ENCODE measurements at regions not wholly inside any gene's neighbourhood (a gene's known extent, or its start where the extent isn't known, plus 50 kb on each side); places are given as distances from the start of the nearest gene placed in this dataset.

DNA sequence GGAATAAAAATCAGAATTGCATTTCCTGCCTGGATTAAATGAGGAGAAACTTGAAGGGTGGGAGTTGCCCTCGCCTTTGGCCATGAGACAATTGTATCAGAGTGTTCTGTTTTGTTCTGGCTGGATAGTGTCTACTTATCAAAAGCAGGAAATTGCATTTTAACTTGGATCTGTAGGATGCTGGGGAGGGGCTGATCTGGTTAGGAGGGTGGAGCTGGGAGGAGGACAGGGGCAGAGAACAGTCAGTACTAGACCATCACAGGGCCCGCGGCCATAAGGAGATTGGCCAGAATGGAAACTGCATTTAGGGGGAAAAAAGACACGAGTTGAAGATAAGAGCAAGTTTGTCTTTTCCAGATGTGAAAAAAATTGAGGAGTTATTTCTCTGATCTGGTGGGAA lies 199.1 kb upstream of the POU3F3 start:
- no peak for DNase-seq

DNA sequence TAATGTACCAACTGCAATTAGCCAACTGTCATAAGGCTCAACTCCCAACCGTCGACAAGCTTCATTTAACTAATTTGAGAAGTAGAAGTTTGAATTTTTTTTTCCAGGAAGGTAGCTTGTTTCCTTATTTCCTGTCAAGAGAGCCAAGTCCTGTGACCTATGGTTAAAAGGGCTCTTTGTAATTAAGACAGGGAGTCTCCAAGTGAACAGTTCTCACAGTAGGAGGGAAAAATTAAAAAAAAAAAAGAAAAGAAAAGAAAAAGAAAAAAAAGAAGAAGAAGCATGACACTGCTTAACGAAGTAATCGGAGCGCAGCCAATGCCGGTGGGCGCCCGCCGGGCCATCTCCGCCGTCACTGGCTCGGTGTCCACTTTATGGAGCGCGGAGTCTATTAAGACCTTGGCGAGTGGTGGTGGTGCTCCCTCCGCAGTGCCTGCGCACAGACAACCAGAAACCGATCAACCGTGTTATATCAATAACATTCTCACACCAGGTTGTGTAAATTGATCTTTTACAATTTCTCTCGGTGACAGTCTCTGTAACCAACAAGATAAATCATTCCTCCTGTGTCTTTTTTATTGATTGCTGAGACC lies 197.2 kb upstream of the POU3F3 start:
- no peak for DNase-seq

DNA sequence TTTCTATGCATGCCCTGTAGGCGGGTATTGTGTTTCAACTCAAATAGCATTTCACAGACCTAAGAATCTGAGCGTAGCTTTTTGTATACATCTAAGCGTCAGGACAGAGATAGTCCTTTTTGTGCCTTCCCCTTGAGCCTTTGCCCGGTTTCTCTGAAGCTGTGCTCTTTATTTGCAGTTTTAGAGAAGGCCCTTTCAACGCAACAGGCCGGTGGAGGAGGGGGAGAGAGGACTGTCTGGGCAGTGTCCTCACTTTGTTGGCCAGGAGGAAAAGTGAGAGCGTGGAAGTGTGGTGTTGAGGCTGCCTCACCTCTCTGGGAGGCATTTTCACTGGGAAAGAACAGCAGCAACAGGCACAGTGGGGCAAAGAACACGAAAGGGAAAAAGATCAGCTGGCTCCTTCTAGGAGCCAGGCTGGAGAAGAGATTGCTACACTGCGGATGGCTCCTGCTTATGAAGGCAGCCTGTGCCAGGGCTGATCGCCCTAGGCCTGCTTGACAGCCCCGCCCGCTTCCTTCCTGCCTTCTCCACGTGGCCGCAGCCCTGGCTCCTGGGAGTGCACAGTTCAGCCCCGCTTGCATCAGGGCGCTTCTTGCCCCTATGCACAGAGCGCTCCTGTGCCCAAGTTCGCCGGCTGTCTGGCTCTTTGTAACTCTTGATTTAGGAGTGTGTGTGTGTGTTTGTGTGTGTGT lies 195.6 kb upstream of the POU3F3 start:
- peak; percentile 39 for DNase-seq

DNA sequence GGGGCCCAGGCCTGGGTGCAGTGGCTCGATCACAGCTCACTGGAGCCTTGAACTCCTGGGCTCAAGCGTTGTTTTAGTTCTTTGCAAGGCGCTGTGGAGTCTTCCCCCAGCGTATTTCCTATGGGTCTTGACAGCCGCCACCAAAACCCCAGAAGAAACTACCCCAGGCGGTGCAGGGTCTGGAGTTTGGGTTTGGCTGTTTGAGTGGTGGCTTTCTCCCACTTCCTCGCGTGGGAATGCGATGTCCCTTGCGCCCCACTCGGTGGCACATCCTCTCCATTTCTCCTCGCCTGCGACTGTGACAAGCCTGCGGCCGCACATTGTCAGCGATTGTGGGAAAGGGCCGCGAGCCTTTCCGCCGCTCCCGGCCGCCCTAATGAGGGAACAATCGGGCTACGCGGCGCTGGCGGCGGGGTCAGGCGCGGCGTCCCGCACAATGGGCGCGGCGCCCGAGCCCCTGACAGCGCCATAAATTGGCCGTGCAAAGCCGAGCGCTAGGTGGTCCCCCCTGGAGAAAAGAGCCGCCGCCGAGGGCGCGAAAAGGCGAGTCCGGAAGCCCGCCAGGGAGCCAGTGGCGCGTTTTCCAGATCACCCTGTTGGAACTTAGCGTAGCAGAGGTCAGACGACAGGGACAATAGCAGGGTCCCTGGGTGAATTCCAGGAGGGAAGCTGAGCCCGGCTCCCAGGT lies 194.9 kb upstream of the POU3F3 start:
- peak; percentile 59 for DNase-seq

DNA sequence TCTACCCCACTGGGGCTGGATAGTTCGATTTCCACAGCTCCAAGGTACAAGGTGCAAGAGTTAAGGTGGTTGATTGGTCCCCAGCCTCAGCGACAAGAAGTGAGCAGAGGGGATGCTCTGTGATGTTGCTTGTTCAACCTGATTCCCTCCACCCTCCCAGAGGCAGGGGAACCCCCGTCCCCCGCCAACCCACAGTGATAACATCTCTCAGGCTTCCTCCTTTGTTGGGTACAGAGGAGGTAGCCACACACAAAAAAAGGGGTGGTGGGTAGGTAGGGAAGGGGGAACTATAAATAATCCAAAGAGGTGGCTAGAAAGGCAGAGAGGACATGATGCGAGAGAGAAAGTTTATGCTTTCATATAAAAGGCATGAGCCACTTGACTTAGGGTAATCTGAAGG lies 192.9 kb upstream of the POU3F3 start:
- DNase-seq, result no peak

DNA sequence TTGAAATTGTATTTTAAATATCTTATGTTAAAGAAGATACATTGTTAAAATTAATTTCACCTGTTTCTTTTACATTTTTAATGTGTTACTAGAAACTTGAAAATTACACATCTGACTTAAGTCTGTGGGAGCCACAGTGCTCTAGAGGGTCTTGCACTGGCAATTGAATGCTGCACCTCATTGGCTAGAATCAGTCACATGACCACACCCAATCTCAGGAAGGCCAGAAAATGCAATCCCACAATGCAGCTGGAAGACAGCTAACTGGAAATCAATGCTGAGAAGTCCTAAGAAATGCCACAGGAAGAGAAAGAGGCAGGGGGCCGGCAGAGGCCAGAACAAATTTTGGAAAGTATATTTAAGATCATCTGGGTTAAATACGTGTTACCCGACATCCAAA lies 189.2 kb upstream of the POU3F3 start:
- no peak for DNase-seq

DNA sequence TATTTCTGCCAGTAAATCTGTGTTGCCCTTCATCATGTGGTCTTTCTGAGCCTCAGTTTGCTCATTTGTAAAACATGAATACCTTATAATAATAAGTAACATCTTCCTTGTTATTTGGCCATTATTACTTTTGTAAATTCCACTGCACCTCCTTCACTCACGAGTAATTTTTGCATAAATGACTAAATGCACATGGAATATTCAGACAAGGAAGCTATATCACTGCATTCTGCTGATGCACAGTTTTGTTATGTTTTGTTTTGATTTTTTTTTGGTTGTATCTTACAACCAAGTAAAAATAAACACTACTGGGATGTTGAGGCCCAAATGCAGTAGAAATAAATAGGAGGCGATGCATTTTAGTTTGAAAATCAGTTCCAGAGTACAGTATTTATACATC lies 185.3 kb upstream of the POU3F3 start:
- no peak for DNase-seq

DNA sequence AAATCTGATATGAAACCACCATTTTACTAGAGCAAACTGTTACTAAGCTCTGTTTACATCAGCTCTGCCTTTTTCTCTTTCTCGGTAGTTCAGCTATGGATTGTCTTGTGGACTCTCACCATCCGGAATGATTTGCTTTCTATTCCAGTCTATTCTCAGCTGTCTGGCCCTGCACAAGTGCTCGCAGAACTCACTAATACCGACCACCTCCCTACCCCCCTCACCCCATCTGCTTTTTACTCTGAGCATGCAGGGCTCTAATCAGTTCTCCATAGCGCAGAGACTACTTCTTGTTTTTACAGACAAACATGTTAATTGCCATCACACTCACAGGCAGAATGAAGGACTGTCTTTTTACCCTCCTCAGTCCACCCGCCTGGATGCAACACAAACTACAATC lies 180.7 kb upstream of the POU3F3 start:
- DNase-seq, result no peak

DNA sequence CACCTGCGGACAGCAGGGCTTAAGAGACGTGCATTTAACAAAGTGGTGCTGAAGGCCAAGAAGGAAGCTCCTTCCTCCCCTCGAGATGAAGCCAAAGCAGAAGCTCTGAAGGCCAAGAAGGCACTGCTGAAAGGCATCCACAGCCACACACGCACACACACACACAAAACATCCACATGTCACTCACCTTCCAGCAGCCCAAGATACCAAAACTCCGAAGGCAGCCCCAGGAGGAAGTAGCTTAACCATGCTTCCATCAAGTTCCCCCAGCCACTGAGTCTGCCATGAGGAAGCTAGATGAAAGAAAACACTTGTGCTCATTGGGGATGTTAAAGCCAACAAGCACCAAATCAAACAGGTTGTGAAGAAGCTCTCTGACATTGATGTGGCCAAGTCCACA lies 175.7 kb upstream of the POU3F3 start:
- DNase-seq, result no peak

DNA sequence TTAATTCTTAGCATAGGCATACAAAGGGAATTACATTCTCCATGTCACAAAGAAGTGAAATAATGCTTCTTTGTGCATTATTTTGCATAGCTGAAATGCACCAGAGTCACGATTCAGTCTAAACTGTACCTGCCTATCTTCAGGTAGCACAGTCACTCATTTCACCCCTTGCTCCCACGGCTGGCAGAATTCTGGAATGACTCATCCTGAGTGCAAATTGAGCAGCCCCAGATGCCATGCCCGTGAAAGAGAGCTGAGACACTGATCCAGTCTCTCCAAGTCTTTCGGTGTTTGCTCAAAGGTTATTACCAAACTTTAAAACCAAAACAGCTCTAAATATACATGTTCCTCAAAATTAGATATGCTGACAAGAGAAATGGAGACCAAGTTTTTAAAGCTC lies 168.3 kb upstream of the POU3F3 start:
- DNase-seq, result no peak

DNA sequence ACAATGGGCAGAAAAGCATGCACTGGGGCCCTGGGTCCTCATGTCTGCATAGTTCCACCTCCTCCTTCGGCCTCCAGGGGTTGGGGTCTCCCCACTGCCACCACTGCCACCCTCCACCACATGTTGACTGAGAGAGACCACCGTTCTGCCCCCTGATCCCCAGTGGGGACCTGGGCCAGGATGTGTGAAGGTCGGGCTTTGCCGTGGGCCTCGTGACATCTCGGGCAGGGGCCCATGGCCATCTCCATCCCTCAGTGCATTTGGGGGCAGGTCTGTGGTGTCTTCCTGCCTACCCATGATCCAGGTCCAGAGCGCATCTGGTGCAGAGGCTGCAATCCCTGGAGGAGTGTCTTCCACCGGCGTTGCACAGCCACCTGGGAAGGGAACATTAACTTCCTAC lies 166.8 kb upstream of the POU3F3 start:
- no peak for DNase-seq

DNA sequence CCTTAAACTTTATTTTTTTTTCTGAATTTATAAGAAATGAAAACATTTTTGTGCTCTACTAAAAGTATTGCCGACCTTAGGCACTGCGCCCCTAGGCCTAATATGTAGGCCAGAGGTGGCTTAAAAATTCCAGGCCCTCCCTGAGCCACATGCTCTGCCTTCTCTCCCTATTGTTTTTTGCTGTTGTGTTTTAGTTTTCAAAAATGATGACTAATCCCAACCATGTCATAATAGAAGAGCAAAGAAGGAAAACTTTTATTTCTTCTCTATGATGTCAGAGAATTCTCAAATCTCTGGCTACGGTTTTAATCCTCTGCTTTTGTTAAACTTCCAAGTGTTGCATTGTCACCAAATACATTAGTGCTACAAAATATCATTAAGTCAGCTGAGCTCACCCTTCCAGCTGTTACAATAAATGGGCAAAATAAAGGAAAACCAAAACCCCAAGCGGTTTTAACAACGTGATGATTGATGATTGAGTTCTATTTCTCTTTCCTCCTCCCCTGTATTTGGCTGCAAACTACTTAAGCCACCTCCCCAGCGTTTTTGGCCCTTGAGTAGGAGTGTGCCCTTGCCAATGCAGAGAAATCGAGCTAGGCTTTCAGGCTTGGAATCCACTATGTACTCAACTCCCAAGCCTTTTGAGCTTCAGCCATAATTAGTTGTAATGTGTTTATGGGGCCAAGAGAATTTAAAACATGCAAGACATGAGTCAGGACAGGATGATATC lies 163.5 kb upstream of the POU3F3 start:
- no peak for DNase-seq

DNA sequence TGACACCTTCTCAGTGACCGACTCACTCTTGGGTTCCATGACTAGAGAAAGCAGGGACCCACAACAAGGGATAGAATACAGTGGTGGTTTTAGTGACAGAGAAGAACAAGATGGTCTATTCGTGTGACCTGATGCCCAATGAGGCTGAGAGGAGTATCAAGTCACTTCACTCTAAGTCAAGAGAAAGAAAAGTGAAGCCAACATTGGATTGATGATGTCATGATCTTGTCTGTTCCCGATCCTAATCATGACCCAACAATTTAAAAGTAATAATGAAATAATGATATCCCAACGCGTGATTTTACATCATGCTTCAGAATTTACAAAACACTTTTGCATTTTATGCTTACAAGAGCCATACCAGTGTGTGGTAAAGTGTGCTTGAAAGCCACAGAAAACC lies 155.6 kb upstream of the POU3F3 start:
- DNase-seq, result no peak

DNA sequence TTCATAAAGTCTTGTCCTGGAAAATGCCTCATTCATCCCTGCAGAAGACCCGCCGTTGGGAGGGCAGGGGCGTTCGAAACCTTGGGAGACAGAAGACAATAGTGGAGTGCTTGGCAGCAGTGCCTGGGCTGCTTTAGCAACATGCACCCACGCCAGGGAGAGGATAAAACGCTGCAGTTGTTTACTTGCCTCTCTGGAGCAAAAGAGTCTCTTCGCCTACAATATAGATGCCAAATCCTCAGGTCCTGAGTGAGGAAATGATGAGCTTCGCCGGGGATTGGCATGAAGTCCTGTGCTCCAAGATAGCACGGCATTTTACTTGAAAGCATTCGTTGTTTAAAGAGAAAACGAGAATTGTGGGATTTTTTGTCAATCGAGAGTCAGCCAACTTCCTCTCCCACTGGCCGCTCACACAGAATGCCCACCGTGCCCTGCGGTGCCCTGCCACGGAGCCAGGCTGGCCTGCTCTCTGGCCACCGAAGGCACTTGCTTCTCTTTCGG lies 152.5 kb upstream of the POU3F3 start:
- peak; percentile 51 for DNase-seq

DNA sequence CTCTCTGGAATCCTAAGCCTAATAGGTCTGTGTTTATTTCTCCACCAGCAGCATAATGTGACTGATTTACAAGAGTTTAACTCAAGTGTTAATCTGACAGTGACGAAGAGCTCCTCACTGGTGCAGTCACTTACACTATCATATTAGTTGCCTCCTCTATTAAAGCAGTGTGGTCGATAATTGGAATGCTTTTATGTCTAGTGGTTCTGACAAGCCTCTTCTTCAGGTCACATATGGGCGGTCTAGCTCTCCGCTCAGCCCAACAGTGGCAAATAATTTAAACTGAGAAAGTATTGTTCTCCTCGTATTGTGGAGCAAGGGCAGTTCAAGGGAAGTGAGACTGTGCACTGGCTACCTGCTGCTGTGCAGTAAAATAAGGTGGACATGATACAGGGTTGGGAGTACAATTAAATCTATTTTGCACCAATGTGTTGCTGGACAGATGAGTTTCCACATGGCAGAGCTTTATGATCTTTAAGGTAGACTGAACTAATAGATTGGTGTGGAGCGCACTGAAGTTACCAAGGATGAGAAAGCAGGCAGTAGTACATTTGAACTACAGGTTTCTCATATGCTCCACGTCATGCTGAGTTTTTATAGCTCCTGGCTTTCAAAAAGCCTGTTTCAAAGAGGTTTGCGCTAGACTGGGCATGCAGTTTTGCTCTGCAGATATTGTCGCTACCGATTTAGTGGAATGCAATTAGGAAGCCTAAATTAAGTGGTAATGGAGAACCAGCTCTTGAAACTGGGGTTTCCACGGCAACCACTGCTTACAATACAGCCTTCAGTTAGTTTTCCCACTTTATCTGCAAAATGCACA lies 151.7 kb upstream of the POU3F3 start:
- peak; percentile 27 for DNase-seq

DNA sequence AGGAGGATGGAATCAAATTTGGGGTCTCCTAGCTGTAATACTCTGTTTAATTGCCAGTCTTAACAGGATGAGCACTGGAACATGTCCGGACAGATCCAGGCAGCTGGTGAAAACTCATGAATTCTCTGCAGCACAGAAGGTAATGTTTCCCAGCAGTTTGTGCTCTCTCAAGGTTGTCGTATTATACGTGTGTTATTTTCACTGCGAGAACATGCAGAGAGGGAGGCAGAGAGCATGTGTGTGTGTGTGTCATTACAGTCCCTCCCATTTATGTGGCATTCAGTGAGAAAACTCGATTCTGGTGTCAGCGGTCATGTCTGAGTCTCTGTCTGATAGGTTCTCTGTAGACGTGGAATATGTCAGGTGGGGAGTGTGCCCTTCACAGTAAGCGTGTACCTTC lies 150.2 kb upstream of the POU3F3 start:
- DNase-seq, result no peak

DNA sequence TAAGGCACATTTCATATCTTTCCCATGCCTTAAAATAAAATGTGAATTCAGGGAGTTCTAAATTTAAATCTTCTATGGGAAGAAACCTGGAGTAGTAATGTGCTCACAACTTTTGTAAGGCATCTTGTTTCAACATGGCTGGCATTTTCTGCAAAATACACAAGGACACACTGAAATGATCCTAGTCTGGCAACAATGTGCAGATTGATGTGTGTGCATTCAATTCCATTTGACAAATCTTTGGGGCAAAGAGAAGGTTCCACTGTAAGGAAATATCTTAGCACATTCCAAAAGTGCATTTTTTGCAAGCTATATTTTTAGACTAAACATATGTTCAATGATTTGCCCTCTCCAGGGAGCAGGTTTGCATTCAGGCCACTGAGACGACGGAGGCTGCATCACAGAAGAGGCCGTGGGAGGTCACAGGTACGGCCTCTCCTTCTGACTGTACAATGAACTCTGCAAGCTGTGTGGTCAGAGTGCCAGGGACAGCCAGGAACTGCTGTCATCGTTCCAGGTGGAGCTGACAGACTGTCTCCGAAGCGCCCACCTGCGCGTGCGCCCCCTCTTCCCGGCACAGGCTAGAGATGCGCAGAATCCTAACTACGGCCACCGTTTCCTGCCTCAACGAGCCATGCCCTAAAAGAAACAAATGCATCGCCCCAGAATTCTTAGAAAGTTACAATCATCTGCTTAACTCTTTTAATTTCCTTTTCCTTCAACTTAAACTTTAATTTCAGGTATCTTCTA lies 149.2 kb upstream of the POU3F3 start:
- DNase-seq, result no peak

DNA sequence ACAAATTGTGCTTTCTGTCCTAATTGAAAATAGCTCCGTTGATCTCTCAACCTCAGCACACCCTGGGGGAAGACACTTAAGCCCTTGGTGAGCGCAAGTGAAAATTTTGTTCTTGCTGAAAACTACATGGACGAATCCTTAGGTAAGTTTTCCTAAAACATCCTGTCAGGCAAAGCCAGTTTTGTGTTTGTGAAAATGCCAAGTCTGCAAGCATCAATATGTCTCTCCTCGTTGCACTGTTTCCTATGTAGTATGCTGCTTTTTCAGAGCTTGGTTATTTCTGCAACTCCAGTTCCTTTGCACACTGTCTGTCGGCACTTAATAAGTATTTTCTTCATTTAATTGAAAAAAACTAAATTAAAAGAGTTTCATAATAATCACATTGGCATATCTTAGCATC lies 146.9 kb upstream of the POU3F3 start:
- no peak for DNase-seq

DNA sequence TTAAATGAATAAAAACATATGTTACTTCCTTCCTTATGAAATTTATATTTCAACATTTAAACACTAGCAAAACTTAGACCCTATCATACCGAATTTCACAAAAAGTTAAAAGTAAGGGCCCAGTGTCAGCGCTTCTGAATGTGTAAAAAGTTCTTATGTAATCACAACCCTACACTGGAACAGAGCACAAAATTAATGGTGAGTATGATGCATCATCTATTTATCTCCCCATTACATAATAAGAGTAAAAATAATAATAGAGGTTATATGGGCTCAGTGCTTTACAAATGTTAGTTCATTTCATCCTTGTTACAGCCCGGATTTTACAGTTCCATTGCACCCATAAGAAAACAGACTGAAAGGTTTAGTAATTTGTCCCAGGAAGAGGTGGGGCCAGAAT lies 144.9 kb upstream of the POU3F3 start:
- no peak for DNase-seq

DNA sequence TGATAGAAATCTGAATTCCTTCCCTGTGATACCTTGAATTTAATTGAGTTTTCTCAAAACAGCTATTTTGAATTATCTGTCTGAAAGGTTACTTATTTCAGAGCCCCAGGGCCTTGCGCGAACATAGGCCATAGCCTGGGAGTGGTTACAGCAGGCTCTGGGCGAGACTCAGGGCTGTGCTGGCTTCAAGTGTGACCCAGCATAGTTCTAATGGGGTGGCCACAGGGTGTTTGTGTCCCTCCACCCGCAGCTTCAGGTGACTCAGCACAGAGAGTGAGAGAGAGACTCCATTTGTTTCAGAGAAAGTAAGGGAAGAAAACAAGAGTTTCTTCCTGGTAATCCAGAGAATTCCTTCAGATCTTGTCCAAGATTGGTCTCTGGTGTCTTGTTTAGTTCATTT lies 137.9 kb upstream of the POU3F3 start:
- no peak for DNase-seq

DNA sequence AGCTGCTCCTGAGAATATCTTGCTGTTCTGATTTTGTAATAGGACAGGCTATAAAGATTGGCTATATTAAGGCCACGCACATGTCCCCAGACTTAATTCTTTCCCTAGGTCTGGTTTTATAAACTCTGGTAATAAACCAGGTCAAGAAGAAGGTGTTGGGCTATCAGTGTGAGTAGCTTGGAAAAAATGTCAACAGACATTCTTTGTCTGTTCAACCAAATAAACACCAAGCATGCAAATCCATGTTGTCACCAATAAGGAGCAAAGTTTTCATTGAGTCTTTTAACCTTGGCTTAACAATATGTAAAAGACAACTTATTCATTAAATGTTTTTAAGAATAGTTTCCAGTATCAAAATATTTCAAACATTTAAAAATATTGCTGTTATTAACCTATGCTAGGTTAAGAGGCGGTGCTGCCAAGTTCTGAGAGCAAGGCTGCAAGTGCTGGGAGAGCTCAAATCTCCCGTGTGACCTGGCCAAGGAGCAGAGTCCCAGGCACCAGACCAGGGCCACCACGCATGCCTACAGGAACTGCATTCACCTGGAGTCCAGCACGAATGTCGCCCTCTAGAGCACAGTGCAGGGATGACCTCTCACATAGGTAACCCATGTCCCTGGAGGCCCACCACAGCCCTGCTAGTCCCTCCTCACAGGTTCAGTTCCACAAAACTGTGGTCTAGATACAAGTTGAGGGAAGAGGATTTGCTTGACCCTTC lies 120.5 kb upstream of the POU3F3 start:
- DNase-seq, result no peak
